HepG2 (cell line): ENCODE measurements at regions not wholly inside any gene's neighbourhood (a gene's known extent, or its start where the extent isn't known, plus 50 kb on each side); places are given as distances from the start of the nearest gene placed in this dataset.

Experiments
- CBFB ChIP-seq: sonication (generic); formaldehyde crosslinking; IDR thresholded peaks from 2 replicates; pipeline ENCODE4 v1.4.0; 2020; ENCODE audit warnings: missing genetic modification reagents
- CSRNP1 ChIP-seq: sonication (generic); formaldehyde crosslinking; IDR thresholded peaks from 2 replicates; pipeline ENCODE4 v1.8.1; 2023; ENCODE audit warnings: mild to moderate bottlenecking, missing genetic modification reagents
- HCFC1 ChIP-seq: fragments of 150-350 bp; IDR thresholded peaks from 2 replicates; pipeline ENCODE4 v1.6.1; 2014; ENCODE audit warnings: low read depth, low read length
- NR0B2 ChIP-seq: sonication (generic); formaldehyde crosslinking; IDR thresholded peaks from 2 replicates; pipeline ENCODE4 v1.4.0; 2020; ENCODE audit warnings: mild to moderate bottlenecking, missing genetic modification reagents
- ZBTB40 ChIP-seq, 2 experiments: fragments of 450-650 bp in 1 of 2; sonication (generic) in 1 of 2; formaldehyde crosslinking in 1 of 2; IDR thresholded peaks; 2 replicates each; pipeline versions ENCODE4 v1.6.1 to v1.8.0; 2016 to 2022; ENCODE audit warnings: antibody characterized with exemption in 1 of 2, mild to moderate bottlenecking in 1 of 2, missing genetic modification reagents in 1 of 2
- ZMAT3 ChIP-seq: sonication (generic); formaldehyde crosslinking; conservative IDR thresholded peaks from 2 replicates; pipeline ENCODE4 v1.7.0; 2021; ENCODE audit warnings: missing genetic modification reagents
- ZNF879 ChIP-seq: sonication (generic); formaldehyde crosslinking; IDR thresholded peaks from 2 replicates; pipeline ENCODE4 v1.8.1; 2023; ENCODE audit warnings: missing genetic modification reagents

GRCh38 chr5:110343616-110344015, 382.9 kb downstream of the TMEM232 start (continued):
- TF ChIP-seq ZBTB40 (IDR thresholded peaks at IDR 0.05) (no peak), ZBTB40 (CRISPR knock-in tag; IDR thresholded peaks at IDR 0.05) (no peak), ZNF879 (no peak), ZMAT3 (CRISPR knock-in tag) (no peak), HCFC1 (no peak), NR0B2 (CRISPR knock-in tag) (no peak), CSRNP1 (CRISPR knock-in tag) (no peak), CBFB (CRISPR knock-in tag) (no peak)
